ENCODE measurements at regions not wholly inside any gene's neighbourhood (a gene's known extent, or its start where the extent isn't known, plus 50 kb on each side); places are given as distances from the start of the nearest gene placed in this dataset.

DNA sequence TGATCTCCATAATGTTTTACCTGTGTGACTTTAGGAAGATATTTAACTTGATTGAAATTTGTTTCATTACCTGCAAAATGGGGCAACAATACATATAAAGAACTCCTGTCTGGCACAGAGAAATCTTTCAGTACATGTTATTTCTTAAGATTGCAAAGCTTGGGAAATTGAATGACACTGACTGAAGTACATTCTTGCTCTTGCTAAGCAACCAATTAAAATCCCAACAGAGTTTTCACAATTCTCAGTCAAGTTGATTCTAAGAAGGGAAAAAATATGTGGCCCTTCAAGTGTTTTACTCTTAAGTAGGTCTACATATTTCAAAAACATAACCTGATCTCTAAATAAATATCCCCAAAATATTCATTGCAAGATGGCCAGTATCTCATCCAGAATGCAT, 2187.0 kb upstream of the ACO1 start:
- TF ChIP-seq, protein P1, sequence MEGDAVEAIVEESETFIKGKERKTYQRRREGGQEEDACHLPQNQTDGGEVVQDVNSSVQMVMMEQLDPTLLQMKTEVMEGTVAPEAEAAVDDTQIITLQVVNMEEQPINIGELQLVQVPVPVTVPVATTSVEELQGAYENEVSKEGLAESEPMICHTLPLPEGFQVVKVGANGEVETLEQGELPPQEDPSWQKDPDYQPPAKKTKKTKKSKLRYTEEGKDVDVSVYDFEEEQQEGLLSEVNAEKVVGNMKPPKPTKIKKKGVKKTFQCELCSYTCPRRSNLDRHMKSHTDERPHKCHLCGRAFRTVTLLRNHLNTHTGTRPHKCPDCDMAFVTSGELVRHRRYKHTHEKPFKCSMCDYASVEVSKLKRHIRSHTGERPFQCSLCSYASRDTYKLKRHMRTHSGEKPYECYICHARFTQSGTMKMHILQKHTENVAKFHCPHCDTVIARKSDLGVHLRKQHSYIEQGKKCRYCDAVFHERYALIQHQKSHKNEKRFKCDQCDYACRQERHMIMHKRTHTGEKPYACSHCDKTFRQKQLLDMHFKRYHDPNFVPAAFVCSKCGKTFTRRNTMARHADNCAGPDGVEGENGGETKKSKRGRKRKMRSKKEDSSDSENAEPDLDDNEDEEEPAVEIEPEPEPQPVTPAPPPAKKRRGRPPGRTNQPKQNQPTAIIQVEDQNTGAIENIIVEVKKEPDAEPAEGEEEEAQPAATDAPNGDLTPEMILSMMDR (IDR thresholded peaks at IDR 0.05) = no peak
- no peak for TF ChIP-seq POLR2A (IDR thresholded peaks at IDR 0.05)

Measured in testis (tissue), 2 donors.